ENCODE measurements at regions not wholly inside any gene's neighbourhood (a gene's known extent, or its start where the extent isn't known, plus 50 kb on each side); places are given as distances from the start of the nearest gene placed in this dataset.

DNA sequence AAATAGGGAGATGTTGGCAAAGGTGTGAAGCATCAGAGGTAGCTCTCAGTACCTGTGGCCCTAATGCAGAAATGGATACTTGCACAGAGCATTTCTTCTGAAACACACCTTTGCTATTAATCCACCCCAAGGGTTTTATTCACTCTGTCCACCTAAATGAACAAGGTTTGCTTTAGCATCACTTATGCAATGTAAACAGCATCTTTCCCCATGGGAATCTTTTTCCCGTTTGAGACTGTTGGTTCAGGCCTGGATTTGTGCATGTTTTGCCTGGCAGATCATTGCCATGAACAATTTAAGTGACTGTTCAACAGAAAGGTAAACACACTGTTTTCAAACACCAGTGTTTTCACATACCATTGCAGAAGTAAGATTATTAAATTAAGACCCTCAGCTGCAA, 508.3 kb downstream of the SOX2 start:
- peaks cover 0 to 4% (median 0%) of the 10 kb centered on the region in 4 donors for H3K27me3 ChIP-seq (ENCODE audit: control insufficient read depth in 4 of 4, insufficient read depth in 4 of 4, low read length in 3 of 4)
- H3K9ac ChIP-seq (ENCODE audit: low read depth in 1 of 2, low read length in 2 of 2), result no peak overlapping the region
- peaks cover 0 to 2% (median under 1%) of the 10 kb centered on the region in 4 donors for H3K9me3 ChIP-seq (ENCODE audit: control insufficient read depth in 4 of 4, low read length in 3 of 4)
- H3K4me3 ChIP-seq (ENCODE audit: low read depth in 1 of 3, low read length in 3 of 3), result no peak overlapping the region
- no peaks in the 10 kb centered on the region for H3K4me1 ChIP-seq (ENCODE audit: control insufficient read depth in 4 of 4, insufficient read depth in 4 of 4, low read length in 3 of 4)
- no peaks in the 10 kb centered on the region for H3K36me3 ChIP-seq (ENCODE audit: control insufficient read depth in 4 of 4, insufficient read depth in 3 of 4, low read depth in 1 of 4, low read length in 3 of 4)
- no peak overlapping the region for H3K27ac ChIP-seq (ENCODE audit: low read depth in 1 of 2, low read length in 2 of 2)
- TF ChIP-seq NR2F2 (IDR thresholded peaks at IDR 0.05), result no peak
- TF ChIP-seq, protein P1, sequence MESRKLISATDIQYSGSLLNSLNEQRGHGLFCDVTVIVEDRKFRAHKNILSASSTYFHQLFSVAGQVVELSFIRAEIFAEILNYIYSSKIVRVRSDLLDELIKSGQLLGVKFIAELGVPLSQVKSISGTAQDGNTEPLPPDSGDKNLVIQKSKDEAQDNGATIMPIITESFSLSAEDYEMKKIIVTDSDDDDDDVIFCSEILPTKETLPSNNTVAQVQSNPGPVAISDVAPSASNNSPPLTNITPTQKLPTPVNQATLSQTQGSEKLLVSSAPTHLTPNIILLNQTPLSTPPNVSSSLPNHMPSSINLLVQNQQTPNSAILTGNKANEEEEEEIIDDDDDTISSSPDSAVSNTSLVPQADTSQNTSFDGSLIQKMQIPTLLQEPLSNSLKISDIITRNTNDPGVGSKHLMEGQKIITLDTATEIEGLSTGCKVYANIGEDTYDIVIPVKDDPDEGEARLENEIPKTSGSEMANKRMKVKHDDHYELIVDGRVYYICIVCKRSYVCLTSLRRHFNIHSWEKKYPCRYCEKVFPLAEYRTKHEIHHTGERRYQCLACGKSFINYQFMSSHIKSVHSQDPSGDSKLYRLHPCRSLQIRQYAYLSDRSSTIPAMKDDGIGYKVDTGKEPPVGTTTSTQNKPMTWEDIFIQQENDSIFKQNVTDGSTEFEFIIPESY (IDR thresholded peaks at IDR 0.05), result no peak
- no peak for TF ChIP-seq JUND (IDR thresholded peaks at IDR 0.05)
- TF ChIP-seq FOXA2 (IDR thresholded peaks at IDR 0.05), result no peak
- TF ChIP-seq RAD21 (IDR thresholded peaks at IDR 0.05), result no peak
- TF ChIP-seq FOXA1 (IDR thresholded peaks at IDR 0.05), result no peak
- TF ChIP-seq HNF4G (IDR thresholded peaks at IDR 0.05), result no peak
- no peak for TF ChIP-seq HNF4A (conservative IDR thresholded peaks at IDR 0.05)
- TF ChIP-seq YY1 (IDR thresholded peaks at IDR 0.05), result no peak
- TF ChIP-seq, protein P2, sequence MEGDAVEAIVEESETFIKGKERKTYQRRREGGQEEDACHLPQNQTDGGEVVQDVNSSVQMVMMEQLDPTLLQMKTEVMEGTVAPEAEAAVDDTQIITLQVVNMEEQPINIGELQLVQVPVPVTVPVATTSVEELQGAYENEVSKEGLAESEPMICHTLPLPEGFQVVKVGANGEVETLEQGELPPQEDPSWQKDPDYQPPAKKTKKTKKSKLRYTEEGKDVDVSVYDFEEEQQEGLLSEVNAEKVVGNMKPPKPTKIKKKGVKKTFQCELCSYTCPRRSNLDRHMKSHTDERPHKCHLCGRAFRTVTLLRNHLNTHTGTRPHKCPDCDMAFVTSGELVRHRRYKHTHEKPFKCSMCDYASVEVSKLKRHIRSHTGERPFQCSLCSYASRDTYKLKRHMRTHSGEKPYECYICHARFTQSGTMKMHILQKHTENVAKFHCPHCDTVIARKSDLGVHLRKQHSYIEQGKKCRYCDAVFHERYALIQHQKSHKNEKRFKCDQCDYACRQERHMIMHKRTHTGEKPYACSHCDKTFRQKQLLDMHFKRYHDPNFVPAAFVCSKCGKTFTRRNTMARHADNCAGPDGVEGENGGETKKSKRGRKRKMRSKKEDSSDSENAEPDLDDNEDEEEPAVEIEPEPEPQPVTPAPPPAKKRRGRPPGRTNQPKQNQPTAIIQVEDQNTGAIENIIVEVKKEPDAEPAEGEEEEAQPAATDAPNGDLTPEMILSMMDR (IDR thresholded peaks at IDR 0.05; ENCODE audit: low read depth, low read length, missing input control), result no peak
- TF ChIP-seq EGR1 (IDR thresholded peaks at IDR 0.05; ENCODE audit: low read depth in 2 of 2), result no peak
- TF ChIP-seq, protein P3, sequence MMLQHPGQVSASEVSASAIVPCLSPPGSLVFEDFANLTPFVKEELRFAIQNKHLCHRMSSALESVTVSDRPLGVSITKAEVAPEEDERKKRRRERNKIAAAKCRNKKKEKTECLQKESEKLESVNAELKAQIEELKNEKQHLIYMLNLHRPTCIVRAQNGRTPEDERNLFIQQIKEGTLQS (IDR thresholded peaks at IDR 0.05), result no peak
- TF ChIP-seq SP1 (IDR thresholded peaks at IDR 0.05), result no peak
- TF ChIP-seq, protein P4, sequence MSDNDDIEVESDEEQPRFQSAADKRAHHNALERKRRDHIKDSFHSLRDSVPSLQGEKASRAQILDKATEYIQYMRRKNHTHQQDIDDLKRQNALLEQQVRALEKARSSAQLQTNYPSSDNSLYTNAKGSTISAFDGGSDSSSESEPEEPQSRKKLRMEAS (IDR thresholded peaks at IDR 0.05), result no peak
- TF ChIP-seq, protein P5, sequence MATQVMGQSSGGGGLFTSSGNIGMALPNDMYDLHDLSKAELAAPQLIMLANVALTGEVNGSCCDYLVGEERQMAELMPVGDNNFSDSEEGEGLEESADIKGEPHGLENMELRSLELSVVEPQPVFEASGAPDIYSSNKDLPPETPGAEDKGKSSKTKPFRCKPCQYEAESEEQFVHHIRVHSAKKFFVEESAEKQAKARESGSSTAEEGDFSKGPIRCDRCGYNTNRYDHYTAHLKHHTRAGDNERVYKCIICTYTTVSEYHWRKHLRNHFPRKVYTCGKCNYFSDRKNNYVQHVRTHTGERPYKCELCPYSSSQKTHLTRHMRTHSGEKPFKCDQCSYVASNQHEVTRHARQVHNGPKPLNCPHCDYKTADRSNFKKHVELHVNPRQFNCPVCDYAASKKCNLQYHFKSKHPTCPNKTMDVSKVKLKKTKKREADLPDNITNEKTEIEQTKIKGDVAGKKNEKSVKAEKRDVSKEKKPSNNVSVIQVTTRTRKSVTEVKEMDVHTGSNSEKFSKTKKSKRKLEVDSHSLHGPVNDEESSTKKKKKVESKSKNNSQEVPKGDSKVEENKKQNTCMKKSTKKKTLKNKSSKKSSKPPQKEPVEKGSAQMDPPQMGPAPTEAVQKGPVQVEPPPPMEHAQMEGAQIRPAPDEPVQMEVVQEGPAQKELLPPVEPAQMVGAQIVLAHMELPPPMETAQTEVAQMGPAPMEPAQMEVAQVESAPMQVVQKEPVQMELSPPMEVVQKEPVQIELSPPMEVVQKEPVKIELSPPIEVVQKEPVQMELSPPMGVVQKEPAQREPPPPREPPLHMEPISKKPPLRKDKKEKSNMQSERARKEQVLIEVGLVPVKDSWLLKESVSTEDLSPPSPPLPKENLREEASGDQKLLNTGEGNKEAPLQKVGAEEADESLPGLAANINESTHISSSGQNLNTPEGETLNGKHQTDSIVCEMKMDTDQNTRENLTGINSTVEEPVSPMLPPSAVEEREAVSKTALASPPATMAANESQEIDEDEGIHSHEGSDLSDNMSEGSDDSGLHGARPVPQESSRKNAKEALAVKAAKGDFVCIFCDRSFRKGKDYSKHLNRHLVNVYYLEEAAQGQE (IDR thresholded peaks at IDR 0.05), result no peak
- TF ChIP-seq RXRA (IDR thresholded peaks at IDR 0.05), result no peak
- TF ChIP-seq GABPA (IDR thresholded peaks at IDR 0.05 in 1 of 2, conservative IDR thresholded peaks at IDR 0.05 in 1 of 2), result no peak
- no peak for DNase-seq (ENCODE audit: low spot score)
- WGBS, result 15% methylated on average over 1 of the region's 1 CpG

DNA sequence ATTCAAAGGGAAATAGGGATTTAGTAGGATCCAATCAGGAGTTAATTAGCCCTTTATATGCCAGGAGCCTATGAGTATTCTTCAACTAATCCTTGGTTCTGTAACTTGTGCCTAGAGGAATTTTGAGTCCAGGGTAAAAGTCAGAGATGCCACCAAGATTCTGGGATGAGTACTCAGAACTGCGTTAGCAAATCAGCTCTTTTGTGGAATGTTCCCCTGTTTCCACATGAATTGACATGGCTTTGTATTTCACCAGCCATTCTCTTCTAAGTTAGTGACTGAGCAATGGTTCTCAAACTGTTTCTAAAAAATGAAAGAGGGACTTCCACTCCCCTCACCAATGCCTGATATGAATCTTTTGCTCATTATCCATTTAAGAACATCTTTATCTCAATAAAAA, 508.7 kb downstream of the SOX2 start:
- 88% methylated on average over 1 of the region's 1 CpG for WGBS
- no peak for DNase-seq (ENCODE audit: low spot score)
- Histone ChIP-seq H3K4me3 (ENCODE audit: low read depth in 1 of 3, low read length in 3 of 3) (no peak overlapping the region), H3K4me1 (ENCODE audit: control insufficient read depth in 4 of 4, insufficient read depth in 4 of 4, low read length in 3 of 4) (no peaks in the 10 kb centered on the region), H3K27ac (ENCODE audit: low read depth in 1 of 2, low read length in 2 of 2) (no peak overlapping the region), H3K9ac (ENCODE audit: low read depth in 1 of 2, low read length in 2 of 2) (no peak overlapping the region), H3K9me3 (ENCODE audit: control insufficient read depth in 4 of 4, low read length in 3 of 4) (peaks cover 0 to 2% (median under 1%) of the 10 kb centered on the region in 4 donors), H3K36me3 (ENCODE audit: control insufficient read depth in 4 of 4, insufficient read depth in 3 of 4, low read depth in 1 of 4, low read length in 3 of 4) (no peaks in the 10 kb centered on the region), H3K27me3 (ENCODE audit: control insufficient read depth in 4 of 4, insufficient read depth in 4 of 4, low read length in 3 of 4) (peaks cover 0 to 4% (median 0%) of the 10 kb centered on the region in 4 donors)
- TF ChIP-seq NR2F2 (IDR thresholded peaks at IDR 0.05), result no peak
- TF ChIP-seq, protein P2 (IDR thresholded peaks at IDR 0.05; ENCODE audit: low read depth, low read length, missing input control), result no peak
- TF ChIP-seq, protein P4 (IDR thresholded peaks at IDR 0.05), result no peak
- TF ChIP-seq JUND (IDR thresholded peaks at IDR 0.05), result no peak
- no peak for TF ChIP-seq SP1 (IDR thresholded peaks at IDR 0.05)
- no peak for TF ChIP-seq FOXA2 (IDR thresholded peaks at IDR 0.05)
- TF ChIP-seq, protein P1 (IDR thresholded peaks at IDR 0.05), result no peak
- no peak for TF ChIP-seq FOXA1 (IDR thresholded peaks at IDR 0.05)
